ENCODE measurements at regions not wholly inside any gene's neighbourhood (a gene's known extent, or its start where the extent isn't known, plus 50 kb on each side); places are given as distances from the start of the nearest gene placed in this dataset.

- DNase-seq, result peak in 1 of 10 donors; percentile 20
- intact Hi-C loops (cut with DNase I), result no loop called here
Measured at GRCh38 chr14:26765768-26766520, 168.1 kb upstream of the NOVA1 start.

GRCh38 chr14:26766726-26767125 is 168.9 kb upstream of the NOVA1 start:
- intact Hi-C loops (cut with DNase I), result no loop called here
- no peak for DNase-seq

- intact Hi-C loops (cut with DNase I), result no loop called here
- DNase-seq, result no peak
Measured at GRCh38 chr14:26773906-26774593, 176.2 kb upstream of the NOVA1 start.

GRCh38 chr14:26775765-26776563 is 178.1 kb upstream of the NOVA1 start:
- no peak for DNase-seq
- intact Hi-C loops (cut with DNase I), result no loop called here

- intact Hi-C loops (cut with DNase I), result no loop called here
- DNase-seq, result no peak
Measured at GRCh38 chr14:26791117-26791806, 193.4 kb upstream of the NOVA1 start.

- DNase-seq, result no peak
- intact Hi-C loops (cut with DNase I), result no loop called here
Measured at GRCh38 chr14:26794731-26795130, 196.9 kb upstream of the NOVA1 start.

- DNase-seq, result no peak
- intact Hi-C loops (cut with DNase I), result no loop called here
Measured at GRCh38 chr14:26808407-26808806, 210.6 kb upstream of the NOVA1 start.

GRCh38 chr14:26810631-26811030 is 212.8 kb upstream of the NOVA1 start:
- intact Hi-C loops (cut with DNase I), result no loop called here
- no peak for DNase-seq

- intact Hi-C loops (cut with DNase I), result no loop called here
- DNase-seq, result no peak
Measured at GRCh38 chr14:26811756-26812305, 214.0 kb upstream of the NOVA1 start.

- no peak for DNase-seq
- intact Hi-C loops (cut with DNase I), result no loop called here
Measured at GRCh38 chr14:26820138-26820537, 222.3 kb upstream of the NOVA1 start.

- intact Hi-C loops (cut with DNase I), result no loop called here
- DNase-seq, result no peak
Measured at GRCh38 chr14:26820572-26820971, 222.7 kb upstream of the NOVA1 start.

- intact Hi-C loops (cut with DNase I), result no loop called here
Measured at GRCh38 chr14:26828741-26829140, 230.9 kb upstream of the NOVA1 start.

GRCh38 chr14:26833621-26834176 is 235.9 kb upstream of the NOVA1 start:
- DNase-seq, result no peak
- intact Hi-C loops (cut with DNase I), result no loop called here

More at GRCh38 chr14:26828741-26829140, 230.9 kb upstream of the NOVA1 start:
- DNase-seq, result no peak

GRCh38 chr14:26835979-26836570 is 238.2 kb upstream of the NOVA1 start:
- no peak for DNase-seq
- intact Hi-C loops (cut with DNase I), result no loop called here

- no peak for DNase-seq
- intact Hi-C loops (cut with DNase I), result no loop called here
Measured at GRCh38 chr14:26839481-26839880, 241.6 kb upstream of the NOVA1 start.

- intact Hi-C loops (cut with DNase I), result no loop called here
- no peak for DNase-seq
Measured at GRCh38 chr14:26841326-26841725, 243.5 kb upstream of the NOVA1 start.

- intact Hi-C loops (cut with DNase I), result no loop called here
- no peak for DNase-seq
Measured at GRCh38 chr14:26841920-26842741, 244.3 kb upstream of the NOVA1 start.

GRCh38 chr14:26845151-26845818 is 247.5 kb upstream of the NOVA1 start:
- no peak for DNase-seq
- intact Hi-C loops (cut with DNase I), result no loop called here

All from posterior cingulate gyrus (tissue), 11 donors.